Fibroblast of skin of left quadriceps (primary cell): ENCODE measurements at regions not wholly inside any gene's neighbourhood (a gene's known extent, or its start where the extent isn't known, plus 50 kb on each side); places are given as distances from the start of the nearest gene placed in this dataset.

Experiments
- DNase-seq, 2 experiments: peaks; one replicate each; pipeline ENCODE4 v3.0.0-alpha.2; 2013; ENCODE audit warnings: low read depth in 2 of 2

- DNase-seq: no peak
These were observed 61.0 kb downstream of the GTPBP8 start for GRCh38 chr3:113051787-113052186.

- DNase-seq: no peak
These were observed 62.4 kb downstream of the GTPBP8 start for GRCh38 chr3:113053169-113053568.

GRCh38 chr3:113054552-113054951 is 63.8 kb downstream of the GTPBP8 start:
- peak; percentile 53 to 64 for DNase-seq

- DNase-seq: no peak
These were observed 64.4 kb downstream of the GTPBP8 start for GRCh38 chr3:113055201-113055600.

- no peak for DNase-seq
These were observed 65.2 kb downstream of the GTPBP8 start for GRCh38 chr3:113055961-113056360.

GRCh38 chr3:113057117-113057516 is 66.3 kb downstream of the GTPBP8 start:
- no peak for DNase-seq

GRCh38 chr3:113058188-113058587 is 67.4 kb downstream of the GTPBP8 start:
- DNase-seq: no peak

- DNase-seq: no peak
These were observed 71.9 kb downstream of the GTPBP8 start for GRCh38 chr3:113062705-113063104.

GRCh38 chr3:113063126-113063894 is 72.5 kb downstream of the GTPBP8 start:
- DNase-seq: no peak

GRCh38 chr3:113064183-113064582 is 73.4 kb downstream of the GTPBP8 start:
- no peak for DNase-seq

- DNase-seq: no peak
These were observed 74.6 kb downstream of the GTPBP8 start for GRCh38 chr3:113065336-113065735.

GRCh38 chr3:113070072-113070640 is 79.4 kb downstream of the GTPBP8 start:
- peak; percentile 77 to 79 for DNase-seq

- DNase-seq: peak; percentile 68 to 70
These were observed 79.9 kb downstream of the GTPBP8 start for GRCh38 chr3:113070681-113071113.

GRCh38 chr3:113075588-113075987 is 84.8 kb downstream of the GTPBP8 start:
- DNase-seq: no peak

- no peak for DNase-seq
These were observed 88.6 kb downstream of the GTPBP8 start for GRCh38 chr3:113079218-113079961.

- DNase-seq: peak; percentile 98 to 99
These were observed 94.0 kb downstream of the GTPBP8 start for GRCh38 chr3:113084777-113085176.

GRCh38 chr3:113086560-113087461 is 96.0 kb downstream of the GTPBP8 start:
- peak in 1 of 2 experiments; percentile 61 for DNase-seq

GRCh38 chr3:113088616-113089015 is 97.8 kb downstream of the GTPBP8 start:
- DNase-seq: no peak

GRCh38 chr3:113091417-113091816 is 100.6 kb downstream of the GTPBP8 start:
- no peak for DNase-seq

GRCh38 chr3:113092746-113093145 is 102.0 kb downstream of the GTPBP8 start:
- no peak for DNase-seq

GRCh38 chr3:113094337-113095221 is 103.8 kb downstream of the GTPBP8 start:
- no peak for DNase-seq
